22Rv1 (cell line): ENCODE measurements at regions not wholly inside any gene's neighbourhood (a gene's known extent, or its start where the extent isn't known, plus 50 kb on each side); places are given as distances from the start of the nearest gene placed in this dataset.

Experiments
- H3K27ac ChIP-seq: fragments of 450-650 bp; 2 replicates; pipeline ENCODE4 v1.5.1; 2017
- ZFX ChIP-seq: fragments of 450-650 bp; IDR thresholded peaks from 2 replicates; pipeline ENCODE4 v1.6.1; 2017; ENCODE audit warnings: antibody characterized with exemption, borderline replicate concordance
- TF ChIP-seq, protein P1 (sequence below): fragments of 450-650 bp; IDR thresholded peaks from 2 replicates; pipeline ENCODE4 v1.5.1; 2017; ENCODE audit warnings: mild to moderate bottlenecking

GRCh38 chr1:101742509-101742908 lies 254.2 kb downstream of the OLFM3 start:
- no peak for TF ChIP-seq ZFX
- no peak overlapping the region for H3K27ac ChIP-seq

DNA sequence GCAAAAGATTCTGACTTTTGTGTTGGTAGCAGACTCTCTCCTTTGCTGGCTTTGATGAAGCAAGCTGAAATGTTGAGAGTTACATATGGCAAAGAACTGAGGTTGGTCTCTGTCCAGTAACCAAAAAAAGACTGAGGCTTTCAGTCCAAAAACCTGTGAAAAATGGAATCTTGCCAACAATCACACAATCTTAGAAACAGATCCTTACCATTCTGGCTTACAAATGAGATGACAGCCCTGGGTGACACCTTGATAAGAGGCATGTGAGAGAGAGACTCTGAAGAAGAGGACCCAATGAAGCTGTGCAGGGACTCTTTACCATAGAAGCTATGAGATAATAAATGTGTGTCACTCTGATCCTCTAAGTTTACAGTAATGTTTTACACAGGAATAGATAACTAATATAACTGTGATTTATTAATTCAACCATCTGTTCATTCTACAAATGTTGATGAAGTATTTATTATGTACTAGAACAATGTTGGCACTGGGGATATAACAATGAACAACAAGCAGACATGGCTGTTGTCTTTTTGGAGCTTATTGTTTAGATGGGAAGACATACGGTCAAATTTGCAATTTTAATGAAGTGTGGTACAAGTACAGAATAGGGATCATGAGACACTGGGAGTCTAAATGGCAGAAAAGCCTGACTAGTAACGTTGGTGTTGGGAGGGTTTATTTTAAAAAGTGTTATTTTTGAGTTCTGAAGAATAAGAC lies 251.0 kb downstream of the OLFM3 start:
- TF ChIP-seq, protein P1, sequence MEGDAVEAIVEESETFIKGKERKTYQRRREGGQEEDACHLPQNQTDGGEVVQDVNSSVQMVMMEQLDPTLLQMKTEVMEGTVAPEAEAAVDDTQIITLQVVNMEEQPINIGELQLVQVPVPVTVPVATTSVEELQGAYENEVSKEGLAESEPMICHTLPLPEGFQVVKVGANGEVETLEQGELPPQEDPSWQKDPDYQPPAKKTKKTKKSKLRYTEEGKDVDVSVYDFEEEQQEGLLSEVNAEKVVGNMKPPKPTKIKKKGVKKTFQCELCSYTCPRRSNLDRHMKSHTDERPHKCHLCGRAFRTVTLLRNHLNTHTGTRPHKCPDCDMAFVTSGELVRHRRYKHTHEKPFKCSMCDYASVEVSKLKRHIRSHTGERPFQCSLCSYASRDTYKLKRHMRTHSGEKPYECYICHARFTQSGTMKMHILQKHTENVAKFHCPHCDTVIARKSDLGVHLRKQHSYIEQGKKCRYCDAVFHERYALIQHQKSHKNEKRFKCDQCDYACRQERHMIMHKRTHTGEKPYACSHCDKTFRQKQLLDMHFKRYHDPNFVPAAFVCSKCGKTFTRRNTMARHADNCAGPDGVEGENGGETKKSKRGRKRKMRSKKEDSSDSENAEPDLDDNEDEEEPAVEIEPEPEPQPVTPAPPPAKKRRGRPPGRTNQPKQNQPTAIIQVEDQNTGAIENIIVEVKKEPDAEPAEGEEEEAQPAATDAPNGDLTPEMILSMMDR, result no peak
- no peak for TF ChIP-seq ZFX
- H3K27ac ChIP-seq, result no peak overlapping the region

- no peak for TF ChIP-seq ZFX
- TF ChIP-seq, protein P1, result no peak
- no peak overlapping the region for H3K27ac ChIP-seq
Observed at GRCh38 chr1:101748077-101748476, 248.6 kb downstream of the OLFM3 start.
